HEK293T (cell line): ENCODE measurements at regions not wholly inside any gene's neighbourhood (a gene's known extent, or its start where the extent isn't known, plus 50 kb on each side); places are given as distances from the start of the nearest gene placed in this dataset.

Experiments
- ARNT ChIP-seq: fragments of 450-650 bp; IDR thresholded peaks from 2 replicates; pipeline ENCODE4 v1.6.1; 2017; ENCODE audit warnings: mild to moderate bottlenecking
- BHLHE40 ChIP-seq: fragments of 450-650 bp; IDR thresholded peaks from 2 replicates; pipeline ENCODE4 v1.6.1; 2016; ENCODE audit warnings: mild to moderate bottlenecking, moderate library complexity, borderline replicate concordance
- ELF4 ChIP-seq: fragments of 450-650 bp; IDR thresholded peaks from 2 replicates; pipeline ENCODE4 v1.6.1; 2017; ENCODE audit warnings: antibody characterized with exemption
- FOXK2 ChIP-seq: fragments of 450-650 bp; IDR thresholded peaks from 2 replicates; pipeline ENCODE4 v1.6.1; 2016; ENCODE audit warnings: mild to moderate bottlenecking
- FOXM1 ChIP-seq: fragments of 450-650 bp; IDR thresholded peaks from 2 replicates; pipeline ENCODE4 v1.6.1; 2017; ENCODE audit warnings: mild to moderate bottlenecking, borderline replicate concordance
- HDGF ChIP-seq: fragments of 450-650 bp; IDR thresholded peaks from 2 replicates; pipeline ENCODE4 v1.6.1; 2017; ENCODE audit warnings: antibody characterized with exemption, borderline replicate concordance
- L3MBTL2 ChIP-seq: fragments of 450-650 bp; conservative IDR thresholded peaks from 2 replicates; pipeline ENCODE4 v1.6.1; 2016; ENCODE audit warnings: mild to moderate bottlenecking
- LEF1 ChIP-seq: fragments of 450-650 bp; IDR thresholded peaks from 2 replicates; pipeline ENCODE4 v1.6.1; 2017; ENCODE audit warnings: mild to moderate bottlenecking, borderline replicate concordance
- SP1 ChIP-seq: fragments of 450-650 bp; IDR thresholded peaks from 2 replicates; pipeline ENCODE4 v1.6.1; 2017
- SUZ12 ChIP-seq: fragments of 450-650 bp; IDR thresholded peaks from 2 replicates; pipeline ENCODE4 v1.6.1; 2016; ENCODE audit warnings: mild to moderate bottlenecking
- ZNF384 ChIP-seq: fragments of 450-650 bp; IDR thresholded peaks from 2 replicates; pipeline ENCODE4 v1.6.1; 2016

DNA sequence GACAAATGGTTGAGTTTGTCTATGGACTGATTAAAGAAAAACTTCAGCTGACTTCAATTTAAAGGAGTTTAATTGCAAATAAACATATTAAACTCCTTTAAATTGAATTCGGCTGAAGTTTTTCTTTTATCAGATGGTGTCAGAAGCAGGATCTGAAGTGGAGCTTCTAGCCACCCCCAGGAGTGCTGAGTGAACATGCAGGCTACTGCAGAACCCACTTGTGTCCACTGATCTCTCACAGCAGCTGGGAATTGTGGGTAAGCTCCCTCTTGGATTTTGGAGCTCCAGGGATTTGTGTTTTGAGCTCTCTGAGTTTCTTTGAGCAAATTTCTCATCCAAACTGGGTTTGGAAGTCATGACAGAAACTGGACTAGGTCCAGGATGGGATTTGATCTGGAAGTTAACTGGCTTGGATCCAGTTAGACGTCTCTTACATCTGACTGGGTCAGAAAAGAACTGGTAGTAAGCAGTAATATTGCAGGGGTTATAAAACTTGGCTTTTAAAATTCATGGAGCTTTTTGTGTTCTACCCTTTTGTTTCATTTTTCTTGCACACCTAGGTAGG lies 95.8 kb upstream of the UST start:
- TF ChIP-seq FOXM1 (no peak), HDGF (no peak), SP1 (no peak), SUZ12 (no peak), ELF4 (no peak), FOXK2 (no peak), L3MBTL2 (no peak), LEF1 (no peak), BHLHE40 (no peak), ARNT (no peak), ZNF384 (no peak)
